B cell (primary cell): ENCODE measurements at regions not wholly inside any gene's neighbourhood (a gene's known extent, or its start where the extent isn't known, plus 50 kb on each side); places are given as distances from the start of the nearest gene placed in this dataset.
"Not testable (repeated sequence)": the region's sequence is repeated elsewhere in the genome, so short reads cannot be mapped to it uniquely, and the experiment has no call there.

Experiments
- ATAC-seq: fragments of 200-7000 bp; cut with Tn5 transposase; one replicate; pipeline ENCODE4 v1.10.0; 2021; ENCODE audit warnings: low read depth, mild to moderate bottlenecking, moderate number of reproducible peaks, moderate library complexity
- CTCF ChIA-PET: fragments of 350-600 bp; sonication (Branson Sonifier 250); formaldehyde crosslinking; loops from one replicate; lab custom pipeline; 2021; ENCODE audit warnings: antibody characterized with exemption, inconsistent platforms; lab: Charles Lee
- POLR2A ChIA-PET: fragments of 350-600 bp; sonication (Branson Sonifier 250); formaldehyde crosslinking; loops from one replicate; lab custom pipeline; 2021; ENCODE audit warnings: antibody characterized with exemption; lab: Charles Lee
- DNase-seq: peaks from one replicate; pipeline ENCODE4 v3.0.0; 2013
- H2AFZ ChIP-seq: 2 replicates; pipeline ENCODE4 v1.6.1; 2012; ENCODE audit warnings: mild to moderate bottlenecking, low read depth, low read length; ENCODE audit not compliant: insufficient read depth, poor library complexity, severe bottlenecking
- H3K27ac ChIP-seq, 2 donors: 1 replicate in 1 of 2; 2 replicates in 1 of 2; pipeline ENCODE4 v1.5.1; 2012 to 2013; ENCODE audit warnings: low read length in 2 of 2, mild to moderate bottlenecking in 2 of 2, moderate library complexity in 1 of 2
- H3K27me3 ChIP-seq, 4 experiments: fragments of 200-600 bp in 1 of 4; sonication (generic) in 1 of 4; replicated peaks in 1 of 4; 1 replicate in 2 of 4; 2 replicates in 2 of 4; pipeline versions ENCODE4 v1.6.1 to v1.7.0; 2013 to 2016; ENCODE audit warnings: low read length in 3 of 4, mild to moderate bottlenecking in 2 of 4, mixed read lengths in 1 of 4, moderate library complexity in 1 of 4; ENCODE audit not compliant: insufficient read depth in 4 of 4, control insufficient read depth in 3 of 4; ENCODE audit errors: control extremely low read depth in 1 of 4
- H3K36me3 ChIP-seq, 2 experiments: replicated peaks in 1 of 2; 1 replicate in 1 of 2; 2 replicates in 1 of 2; pipeline versions ENCODE4 v1.6.1 to v1.7.1; 2013; ENCODE audit warnings: low read length in 1 of 2; ENCODE audit not compliant: insufficient read depth in 2 of 2, control insufficient read depth in 1 of 2; ENCODE audit errors: control extremely low read depth in 1 of 2, extremely low read depth in 1 of 2
- H3K4me1 ChIP-seq, 2 donors: fragments of 200-600 bp in 1 of 2; sonication (generic) in 1 of 2; 1 replicate in 1 of 2; 2 replicates in 1 of 2; pipeline versions ENCODE4 v1.5.1 to v1.6.1; 2013 to 2017; ENCODE audit warnings: low read length in 2 of 2; ENCODE audit not compliant: control insufficient read depth in 2 of 2, insufficient read depth in 2 of 2
- H3K4me2 ChIP-seq: replicated peaks from 2 replicates; pipeline ENCODE3; 2012; ENCODE audit warnings: mild to moderate bottlenecking, low read depth, low read length; ENCODE audit not compliant: poor library complexity, severe bottlenecking
- H3K4me3 ChIP-seq, 5 experiments: fragments of 200-600 bp in 1 of 5; sonication (generic) in 1 of 5; 1 replicate in 3 of 5; 2 replicates in 2 of 5; pipeline versions ENCODE4 v1.5.1 to v1.7.0; 2011 to 2016; ENCODE audit warnings: low read length in 4 of 5, mild to moderate bottlenecking in 4 of 5, low read depth in 2 of 5, control low read depth in 1 of 5, moderate library complexity in 1 of 5; ENCODE audit not compliant: insufficient read depth in 1 of 5; ENCODE audit errors: control extremely low read depth in 1 of 5, extremely low read depth in 1 of 5
- H3K79me2 ChIP-seq: fragments of 200-600 bp; sonication (generic); one replicate; pipeline ENCODE4 v1.6.0; 2016; ENCODE audit warnings: low read length; ENCODE audit not compliant: control insufficient read depth, insufficient read depth
- H3K9ac ChIP-seq: fragments of 200-600 bp; sonication (generic); 2 replicates; pipeline ENCODE4 v1.6.1; 2017; ENCODE audit warnings: mild to moderate bottlenecking, low read length, moderate library complexity
- H3K9me3 ChIP-seq, 3 donors: one replicate each; pipeline versions ENCODE4 v1.6.1 to v1.7.1; 2013; ENCODE audit warnings: low read length in 2 of 3; ENCODE audit not compliant: control insufficient read depth in 2 of 3, insufficient read depth in 1 of 3; ENCODE audit errors: control extremely low read depth in 1 of 3
- H4K20me1 ChIP-seq: 2 replicates; pipeline ENCODE4 v1.6.0; 2012; ENCODE audit warnings: mild to moderate bottlenecking, low read length; ENCODE audit not compliant: insufficient read depth, control insufficient read depth, poor library complexity, severe bottlenecking
- H3K27ac Mint-ChIP-seq: one replicate; pipeline ENCODE4 v1.8.0; 2021; ENCODE audit warnings: mixed read lengths
- H3K27me3 Mint-ChIP-seq: one replicate; pipeline ENCODE4 v1.8.0; 2021; ENCODE audit warnings: mixed read lengths
- H3K4me1 Mint-ChIP-seq: one replicate; pipeline ENCODE4 v1.8.0; 2021; ENCODE audit warnings: mixed read lengths
- H3K4me3 Mint-ChIP-seq: one replicate; pipeline ENCODE4 v1.8.0; 2021; ENCODE audit warnings: mixed read lengths
- H3K9me3 Mint-ChIP-seq: one replicate; pipeline ENCODE4 v1.8.0; 2022; ENCODE audit warnings: mixed read lengths; ENCODE audit not compliant: insufficient read depth
- EZH2 ChIP-seq: IDR thresholded peaks from 2 replicates; pipeline ENCODE4 v1.6.1; 2012; ENCODE audit warnings: borderline replicate concordance, low read depth, mild to moderate bottlenecking, moderate library complexity, low read length; ENCODE audit not compliant: insufficient read depth, poor library complexity, severe bottlenecking
- WGBS: methylation state at CpG from one replicate; pipeline ENCODE4 v1.1.5; 2013; ENCODE audit warnings: missing lambda C conversion rate; ENCODE audit not compliant: insufficient coverage; 5-methylcytosine and 5-hydroxymethylcytosine counted together
- intact Hi-C: fragments of 100-400 bp; cut with micrococcal nuclease; formaldehyde crosslinking; loops from one replicate; pipeline ENCODE4 v1.10.0; 2022
- TF ChIP-seq, protein P1 (sequence below): fragments of 200-600 bp; IDR thresholded peaks from one replicate; pipeline ENCODE4 v1.8.0; 2022; ENCODE audit warnings: antibody characterized with exemption, mild to moderate bottlenecking

DNA sequence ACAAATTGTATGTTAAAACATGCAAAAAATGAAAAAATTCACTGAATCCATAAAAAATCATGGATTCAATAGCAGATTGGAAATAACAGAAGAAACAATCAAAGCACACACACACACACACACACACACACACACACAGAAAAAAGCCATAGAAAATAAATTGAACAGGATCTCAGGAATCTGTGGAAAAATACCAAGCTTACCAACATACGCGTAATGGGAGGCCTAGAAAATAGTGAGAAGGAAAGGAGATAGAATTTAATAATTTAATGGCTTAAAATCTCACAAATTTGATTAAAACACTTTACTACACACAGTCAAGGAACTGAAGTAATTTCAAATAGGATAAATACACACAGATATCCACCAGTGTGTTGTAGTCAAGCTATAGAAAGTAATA, 1671.5 kb upstream of the PIK3C3 start:
- H3K4me1 ChIP-seq, result no peaks in the 10 kb centered on the region
- H3K4me1 Mint-ChIP-seq, result no peaks in the 10 kb centered on the region
- H2AFZ ChIP-seq, result no peak overlapping the region
- H3K27ac ChIP-seq, result no peak overlapping the region
- no peak for DNase-seq
- CTCF ChIA-PET, result interaction anchor here (0.6 to 0.7 kb wide), 2 partner anchors 247 to 290 kb away, joined by 3 read pairs; no protein-coding TSS in a partner anchor
- no peak for ATAC-seq
- H3K4me3 Mint-ChIP-seq, result no peak overlapping the region
- no peak overlapping the region for H3K9ac ChIP-seq
- TF ChIP-seq EZH2, result no peak
- TF ChIP-seq, protein P1, sequence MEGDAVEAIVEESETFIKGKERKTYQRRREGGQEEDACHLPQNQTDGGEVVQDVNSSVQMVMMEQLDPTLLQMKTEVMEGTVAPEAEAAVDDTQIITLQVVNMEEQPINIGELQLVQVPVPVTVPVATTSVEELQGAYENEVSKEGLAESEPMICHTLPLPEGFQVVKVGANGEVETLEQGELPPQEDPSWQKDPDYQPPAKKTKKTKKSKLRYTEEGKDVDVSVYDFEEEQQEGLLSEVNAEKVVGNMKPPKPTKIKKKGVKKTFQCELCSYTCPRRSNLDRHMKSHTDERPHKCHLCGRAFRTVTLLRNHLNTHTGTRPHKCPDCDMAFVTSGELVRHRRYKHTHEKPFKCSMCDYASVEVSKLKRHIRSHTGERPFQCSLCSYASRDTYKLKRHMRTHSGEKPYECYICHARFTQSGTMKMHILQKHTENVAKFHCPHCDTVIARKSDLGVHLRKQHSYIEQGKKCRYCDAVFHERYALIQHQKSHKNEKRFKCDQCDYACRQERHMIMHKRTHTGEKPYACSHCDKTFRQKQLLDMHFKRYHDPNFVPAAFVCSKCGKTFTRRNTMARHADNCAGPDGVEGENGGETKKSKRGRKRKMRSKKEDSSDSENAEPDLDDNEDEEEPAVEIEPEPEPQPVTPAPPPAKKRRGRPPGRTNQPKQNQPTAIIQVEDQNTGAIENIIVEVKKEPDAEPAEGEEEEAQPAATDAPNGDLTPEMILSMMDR, result no peak
- no peaks in the 10 kb centered on the region for H3K9me3 ChIP-seq
- no CpG with 5 or more reads among the region's 2 CpGs for WGBS
- no peaks in the 10 kb centered on the region for H4K20me1 ChIP-seq
- no peaks in the 10 kb centered on the region for H3K79me2 ChIP-seq
- H3K27me3 Mint-ChIP-seq, result no peaks in the 10 kb centered on the region
- H3K36me3 ChIP-seq, result no peaks in the 10 kb centered on the region
- intact Hi-C loops, result no loop called here
- no peak overlapping the region for H3K27ac Mint-ChIP-seq
- POLR2A ChIA-PET, result no interaction called here
- H3K4me3 ChIP-seq, result no peak overlapping the region
- H3K27me3 ChIP-seq, result no peaks in the 10 kb centered on the region
- peaks cover 6% of the 10 kb centered on the region for H3K9me3 Mint-ChIP-seq
- H3K4me2 ChIP-seq, result no peak overlapping the region

DNA sequence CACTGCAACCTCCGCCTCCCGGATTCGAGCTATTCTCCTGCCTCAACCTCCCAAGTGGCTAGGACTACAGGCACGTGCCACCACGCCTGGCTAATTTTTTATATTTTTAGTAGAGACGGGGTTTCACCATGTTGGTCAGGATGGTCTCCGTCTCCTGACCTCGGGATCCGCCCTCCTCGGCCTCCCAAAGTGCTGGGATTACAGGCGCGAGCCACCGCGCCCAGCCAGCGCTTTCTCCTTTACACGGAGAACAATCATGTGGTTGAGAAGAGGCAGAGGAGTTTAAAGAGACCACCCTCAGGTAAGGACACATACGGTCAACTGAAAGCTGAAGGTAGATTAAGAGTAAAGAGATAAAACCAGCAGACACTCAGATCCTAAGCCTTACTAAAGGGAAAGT, 1673.7 kb upstream of the PIK3C3 start:
- H3K79me2 ChIP-seq, intact Hi-C loops, H3K4me3 ChIP-seq, ATAC-seq, H3K27ac ChIP-seq, DNase-seq, H3K27me3 ChIP-seq, H3K9me3 ChIP-seq, H3K9me3 Mint-ChIP-seq, H2AFZ ChIP-seq, CTCF ChIA-PET, H3K4me1 Mint-ChIP-seq, H4K20me1 ChIP-seq, H3K36me3 ChIP-seq, H3K4me3 Mint-ChIP-seq, H3K27ac Mint-ChIP-seq, H3K9ac ChIP-seq, POLR2A ChIA-PET, H3K27me3 Mint-ChIP-seq, H3K4me2 ChIP-seq, H3K4me1 ChIP-seq: not testable (repeated sequence)
- 89% methylated on average over 11 of the region's 17 CpGs for WGBS
